Colonic mucosa (tissue), 4 donors: ENCODE measurements at regions not wholly inside any gene's neighbourhood (a gene's known extent, or its start where the extent isn't known, plus 50 kb on each side); places are given as distances from the start of the nearest gene placed in this dataset.

Experiments
- DNase-seq: peaks from one replicate; pipeline ENCODE4 v3.0.0-alpha.2; 2020
- H3K27ac ChIP-seq: fragments of 200-600 bp; one replicate; pipeline ENCODE4 v1.8.0; 2021
- H3K27me3 ChIP-seq: fragments of 200-600 bp; one replicate; pipeline ENCODE4 v1.8.0; 2021
- H3K36me3 ChIP-seq: fragments of 200-600 bp; one replicate; pipeline ENCODE4 v1.8.0; 2021
- H3K4me1 ChIP-seq: fragments of 200-600 bp; one replicate; pipeline ENCODE4 v1.8.0; 2021; ENCODE audit warnings: mild to moderate bottlenecking
- H3K4me3 ChIP-seq: fragments of 200-600 bp; one replicate; pipeline ENCODE4 v1.8.0; 2021
- H3K9ac ChIP-seq, 2 donors: one replicate each; pipeline ENCODE4 v1.7.0; 2013; ENCODE audit warnings: control low read depth in 2 of 2, low read depth in 2 of 2, low read length in 2 of 2
- H3K9me3 ChIP-seq: fragments of 200-600 bp; one replicate; pipeline ENCODE4 v1.8.0; 2021
- CTCF ChIP-seq: fragments of 200-600 bp; IDR thresholded peaks from one replicate; pipeline ENCODE4 v1.8.0; 2022; ENCODE audit warnings: antibody characterized with exemption, mild to moderate bottlenecking
- intact Hi-C: fragments of 100-400 bp; cut with DNase I; formaldehyde crosslinking; loops from one replicate; pipeline ENCODE4 v1.14.1; 2022
- donor health status: healthy.
- donor health status: DM: no; HTN: no; CAD: no.
- donor health status: DM: no; HTN: no; CAD: no.

- Histone ChIP-seq H3K36me3 (no peaks in the 10 kb centered on the region), H3K9me3 (no peaks in the 10 kb centered on the region), H3K27ac (no peak overlapping the region), H3K9ac (no peak overlapping the region), H3K27me3 (no peaks in the 10 kb centered on the region), H3K4me1 (no peaks in the 10 kb centered on the region), H3K4me3 (no peak overlapping the region)
- intact Hi-C loops: no loop called here
- no peak for TF ChIP-seq CTCF
- no peak for DNase-seq
Observed at GRCh38 chr4:4595252-4595651, 53.4 kb upstream of the STX18 start.

GRCh38 chr4:4594285-4594920 lies 52.6 kb upstream of the STX18 start:
- Histone ChIP-seq H3K27ac (no peak overlapping the region), H3K9ac (no peak overlapping the region), H3K4me3 (no peak overlapping the region), H3K4me1 (no peaks in the 10 kb centered on the region), H3K36me3 (no peaks in the 10 kb centered on the region), H3K27me3 (no peaks in the 10 kb centered on the region), H3K9me3 (no peaks in the 10 kb centered on the region)
- DNase-seq: no peak
- intact Hi-C loops: no loop called here
- no peak for TF ChIP-seq CTCF

GRCh38 chr4:4593596-4594284 lies 51.9 kb upstream of the STX18 start:
- no peaks in the 10 kb centered on the region for H3K27me3 ChIP-seq
- H3K4me3 ChIP-seq: no peak overlapping the region
- H3K36me3 ChIP-seq: no peaks in the 10 kb centered on the region
- DNase-seq: no peak
- H3K9ac ChIP-seq: no peak overlapping the region
- no peak overlapping the region for H3K27ac ChIP-seq
- intact Hi-C loops: no loop called here
- no peak for TF ChIP-seq CTCF
- no peaks in the 10 kb centered on the region for H3K4me1 ChIP-seq
- no peaks in the 10 kb centered on the region for H3K9me3 ChIP-seq

GRCh38 chr4:4592414-4592813 lies 50.6 kb upstream of the STX18 start:
- no peaks in the 10 kb centered on the region for H3K9me3 ChIP-seq
- DNase-seq: no peak
- no peaks in the 10 kb centered on the region for H3K4me1 ChIP-seq
- H3K9ac ChIP-seq: no peak overlapping the region
- no peak overlapping the region for H3K27ac ChIP-seq
- H3K4me3 ChIP-seq: no peak overlapping the region
- no peak for TF ChIP-seq CTCF
- no peaks in the 10 kb centered on the region for H3K27me3 ChIP-seq
- no peaks in the 10 kb centered on the region for H3K36me3 ChIP-seq
- intact Hi-C loops: no loop called here
